GM12892 (cell line): ENCODE measurements at regions not wholly inside any gene's neighbourhood (a gene's known extent, or its start where the extent isn't known, plus 50 kb on each side); places are given as distances from the start of the nearest gene placed in this dataset.

ENCODE experiments used
- POLR2A ChIP-seq: IDR thresholded peaks from 2 replicates; pipeline ENCODE4 v1.6.1; 2011; ENCODE audit warnings: low read depth, low read length, control low read depth
- TAF1 ChIP-seq: IDR thresholded peaks from 2 replicates; pipeline ENCODE4 v1.6.1; 2011; ENCODE audit warnings: low read depth, mild to moderate bottlenecking, control low read depth, low read length, borderline replicate concordance

DNA sequence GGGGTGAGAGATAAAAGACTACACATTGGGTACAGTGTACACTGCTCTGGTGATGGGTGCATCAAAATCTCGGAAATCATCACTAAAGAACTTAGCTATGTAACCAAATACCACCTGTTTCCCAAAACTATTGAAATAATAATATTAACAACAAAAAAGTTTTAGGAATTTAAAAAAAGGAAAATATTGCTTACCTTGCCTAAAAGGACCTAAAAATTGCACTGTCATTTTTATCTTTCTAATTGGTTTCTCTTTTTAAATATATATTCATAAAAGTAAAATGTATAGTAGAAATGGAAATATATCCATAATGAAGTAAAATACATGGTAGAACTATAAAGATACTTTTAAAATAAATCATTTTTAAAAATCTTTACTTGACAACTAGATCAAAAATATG, 719.3 kb upstream of the RGS18 start:
- TF ChIP-seq TAF1 (no peak), POLR2A (no peak)
